ENCODE measurements at regions not wholly inside any gene's neighbourhood (a gene's known extent, or its start where the extent isn't known, plus 50 kb on each side); places are given as distances from the start of the nearest gene placed in this dataset.
"Not testable (repeated sequence)": the region's sequence is repeated elsewhere in the genome, so short reads cannot be mapped to it uniquely, and the experiment has no call there.

- no peak for DNase-seq
Observed at GRCh38 chr3:176615826-176616225, 581.5 kb downstream of the TBL1XR1 start.

- no peak for DNase-seq
Observed at GRCh38 chr3:176611703-176612102, 585.6 kb downstream of the TBL1XR1 start.

GRCh38 chr3:176609361-176609760 lies 587.9 kb downstream of the TBL1XR1 start:
- DNase-seq = no peak

GRCh38 chr3:176605553-176605952 lies 591.7 kb downstream of the TBL1XR1 start:
- DNase-seq = not testable (repeated sequence)

GRCh38 chr3:176595307-176595706 lies 602.0 kb downstream of the TBL1XR1 start:
- no peak for DNase-seq

GRCh38 chr3:176590722-176591121 lies 606.6 kb downstream of the TBL1XR1 start:
- no peak for DNase-seq

GRCh38 chr3:176587089-176587488 lies 610.2 kb downstream of the TBL1XR1 start:
- DNase-seq = no peak

GRCh38 chr3:176584413-176585176 lies 612.7 kb downstream of the TBL1XR1 start:
- no peak for DNase-seq

GRCh38 chr3:176583956-176584355 lies 613.3 kb downstream of the TBL1XR1 start:
- no peak for DNase-seq

GRCh38 chr3:176581589-176581988 lies 615.7 kb downstream of the TBL1XR1 start:
- DNase-seq = no peak

GRCh38 chr3:176579711-176580185 lies 617.5 kb downstream of the TBL1XR1 start:
- DNase-seq = no peak

- DNase-seq = no peak
Observed at GRCh38 chr3:176578316-176578715, 619.0 kb downstream of the TBL1XR1 start.

- no peak for DNase-seq
Observed at GRCh38 chr3:176577447-176577846, 619.8 kb downstream of the TBL1XR1 start.

- DNase-seq = no peak
Observed at GRCh38 chr3:176574786-176575185, 622.5 kb downstream of the TBL1XR1 start.

GRCh38 chr3:176571926-176572325 lies 625.4 kb downstream of the TBL1XR1 start:
- no peak for DNase-seq

GRCh38 chr3:176570992-176571391 lies 626.3 kb downstream of the TBL1XR1 start:
- no peak for DNase-seq

- DNase-seq = no peak
Observed at GRCh38 chr3:176568189-176568588, 629.1 kb downstream of the TBL1XR1 start.

- no peak for DNase-seq
Observed at GRCh38 chr3:176566757-176567156, 630.5 kb downstream of the TBL1XR1 start.

GRCh38 chr3:176562331-176562730 lies 635.0 kb downstream of the TBL1XR1 start:
- no peak for DNase-seq

- no peak for DNase-seq
Observed at GRCh38 chr3:176561826-176562225, 635.5 kb downstream of the TBL1XR1 start.

- no peak for DNase-seq
Observed at GRCh38 chr3:176554791-176555654, 642.3 kb downstream of the TBL1XR1 start.

- no peak for DNase-seq
Observed at GRCh38 chr3:176554264-176554663, 643.0 kb downstream of the TBL1XR1 start.

- no peak for DNase-seq
Observed at GRCh38 chr3:176526942-176527341, 670.3 kb downstream of the TBL1XR1 start.

- no peak for DNase-seq
Observed at GRCh38 chr3:176526225-176526624, 671.1 kb downstream of the TBL1XR1 start.

Measured in CD4-positive, alpha-beta T cell treated with Interleukin-6 for 4 hours (primary cell).